NB4 (cell line): ENCODE measurements at regions not wholly inside any gene's neighbourhood (a gene's known extent, or its start where the extent isn't known, plus 50 kb on each side); places are given as distances from the start of the nearest gene placed in this dataset.
"Not testable (repeated sequence)": the region's sequence is repeated elsewhere in the genome, so short reads cannot be mapped to it uniquely, and the experiment has no call there.

ENCODE experiments used
- DNase-seq: peaks from one replicate; pipeline ENCODE4 v3.0.0; 2010; ENCODE audit warnings: low read depth
- H3K4me3 ChIP-seq: one replicate; pipeline ENCODE4 v1.5.1; 2011; ENCODE audit warnings: mild to moderate bottlenecking, low read depth, low read length, moderate library complexity
- CTCF ChIP-seq: IDR thresholded peaks from one replicate; pipeline ENCODE4 v1.5.1; 2012; ENCODE audit warnings: low read depth, low read length
- MAX ChIP-seq: IDR thresholded peaks from 2 replicates; pipeline ENCODE4 v1.6.1; 2011; ENCODE audit warnings: low read depth, low read length
- MYC ChIP-seq: IDR thresholded peaks from 2 replicates; pipeline ENCODE4 v1.6.1; 2011; ENCODE audit warnings: low read depth, low read length
- POLR2A ChIP-seq: IDR thresholded peaks from 2 replicates; pipeline ENCODE4 v1.6.1; 2011; ENCODE audit warnings: mild to moderate bottlenecking; ENCODE audit not compliant: insufficient read length; ENCODE audit errors: extremely low read depth

GRCh38 chr9:75671354-75671753, 219.1 kb upstream of the PCSK5 start:
- TF ChIP-seq POLR2A: no peak
- TF ChIP-seq CTCF: no peak
- TF ChIP-seq MYC: no peak
- H3K4me3 ChIP-seq: no peak overlapping the region
- DNase-seq: peak; percentile 1

- DNase-seq: no peak
- H3K4me3 ChIP-seq: no peak overlapping the region
- TF ChIP-seq POLR2A (no peak), CTCF (no peak), MAX (no peak), MYC (no peak)
These were observed 218.0 kb upstream of the PCSK5 start for GRCh38 chr9:75672478-75672877.

GRCh38 chr9:75683591-75683990, 206.9 kb upstream of the PCSK5 start:
- no peak for TF ChIP-seq POLR2A
- TF ChIP-seq MAX: no peak
- TF ChIP-seq CTCF: no peak
- no peak for TF ChIP-seq MYC
- no peak for DNase-seq
- no peak overlapping the region for H3K4me3 ChIP-seq

- no peak for DNase-seq
- TF ChIP-seq CTCF (no peak), POLR2A (no peak), MAX (no peak), MYC (no peak)
- H3K4me3 ChIP-seq: no peak overlapping the region
These were observed 205.4 kb upstream of the PCSK5 start for GRCh38 chr9:75685062-75685461.

GRCh38 chr9:75687359-75687953, 203.0 kb upstream of the PCSK5 start:
- H3K4me3 ChIP-seq: no peak overlapping the region
- no peak for DNase-seq
- TF ChIP-seq MAX (no peak), POLR2A (no peak), MYC (no peak), CTCF (no peak)

GRCh38 chr9:75690551-75690950, 199.9 kb upstream of the PCSK5 start:
- not testable (repeated sequence) for H3K4me3 ChIP-seq, DNase-seq
